IPS-18c (cell line): ENCODE measurements at regions not wholly inside any gene's neighbourhood (a gene's known extent, or its start where the extent isn't known, plus 50 kb on each side); places are given as distances from the start of the nearest gene placed in this dataset.

Experiments used
- H3K4me3 ChIP-seq: 2 replicates; pipeline ENCODE4 v1.7.0; 2013; ENCODE audit warnings: low read depth, mild to moderate bottlenecking, low read length, moderate library complexity; ENCODE audit not compliant: insufficient read depth
- H3K9me3 ChIP-seq: one replicate; pipeline ENCODE4 v1.6.1; 2013; ENCODE audit warnings: mild to moderate bottlenecking, low read length, moderate library complexity; ENCODE audit not compliant: control insufficient read depth, insufficient read depth

DNA sequence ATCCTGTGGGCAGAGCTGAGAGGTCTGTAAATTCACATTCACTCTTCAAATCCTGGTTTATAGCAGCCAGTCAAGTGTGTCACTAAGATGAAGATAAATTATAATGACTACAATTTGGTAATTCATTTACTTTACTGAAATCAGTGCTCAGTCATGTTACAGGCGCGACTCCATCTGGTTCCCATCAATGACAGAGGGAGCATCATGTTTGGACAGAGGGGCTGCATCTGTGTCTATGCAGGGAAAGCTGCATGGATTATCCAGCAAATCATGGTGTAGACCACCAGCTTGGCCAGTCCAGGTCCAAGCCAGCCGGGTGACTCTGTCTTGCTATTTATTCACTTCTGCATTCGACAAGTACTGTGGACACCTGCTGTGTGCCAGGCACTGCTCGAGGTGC is 214.1 kb upstream of the ZNF32 start:
- H3K9me3 ChIP-seq: no peaks in the 10 kb centered on the region
- no peak overlapping the region for H3K4me3 ChIP-seq

DNA sequence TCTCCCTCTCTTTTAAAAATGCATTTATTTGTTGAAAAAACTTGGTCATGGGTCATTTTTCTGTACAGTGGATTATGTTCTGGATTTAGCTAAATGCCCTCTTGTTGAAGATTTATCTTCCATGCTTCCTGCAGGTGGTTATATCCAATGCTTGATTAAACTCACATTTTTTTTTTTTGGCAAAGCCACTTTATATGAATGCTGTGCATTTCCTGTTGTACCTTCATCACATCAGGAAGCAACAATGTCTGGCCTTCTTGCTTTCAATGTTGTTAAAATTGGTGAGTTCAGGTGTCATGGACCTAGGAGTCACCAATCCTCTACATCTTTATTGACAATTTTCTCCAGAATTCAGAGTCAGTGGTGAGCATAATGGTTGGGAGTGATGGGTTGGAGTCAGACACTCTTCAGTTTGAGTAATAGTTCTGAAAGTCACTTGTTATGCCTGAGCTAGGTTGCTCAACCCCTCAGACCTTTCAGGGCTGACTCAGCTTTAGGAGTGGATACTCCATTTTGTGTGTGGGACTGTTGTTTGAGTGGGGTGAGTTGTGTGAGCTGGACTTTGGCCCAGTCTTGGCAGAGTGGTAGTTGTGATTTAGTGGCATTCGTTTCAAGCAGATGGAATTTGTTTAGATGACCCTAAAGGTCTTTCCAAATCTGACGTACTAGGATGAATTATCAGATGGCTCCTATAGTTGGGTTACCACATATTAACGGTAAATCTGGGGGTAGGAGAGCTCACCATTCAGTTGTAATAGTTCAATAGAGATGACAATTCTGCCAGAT is 213.5 kb upstream of the ZNF32 start:
- Histone ChIP-seq H3K9me3 (no peaks in the 10 kb centered on the region), H3K4me3 (no peak overlapping the region)

DNA sequence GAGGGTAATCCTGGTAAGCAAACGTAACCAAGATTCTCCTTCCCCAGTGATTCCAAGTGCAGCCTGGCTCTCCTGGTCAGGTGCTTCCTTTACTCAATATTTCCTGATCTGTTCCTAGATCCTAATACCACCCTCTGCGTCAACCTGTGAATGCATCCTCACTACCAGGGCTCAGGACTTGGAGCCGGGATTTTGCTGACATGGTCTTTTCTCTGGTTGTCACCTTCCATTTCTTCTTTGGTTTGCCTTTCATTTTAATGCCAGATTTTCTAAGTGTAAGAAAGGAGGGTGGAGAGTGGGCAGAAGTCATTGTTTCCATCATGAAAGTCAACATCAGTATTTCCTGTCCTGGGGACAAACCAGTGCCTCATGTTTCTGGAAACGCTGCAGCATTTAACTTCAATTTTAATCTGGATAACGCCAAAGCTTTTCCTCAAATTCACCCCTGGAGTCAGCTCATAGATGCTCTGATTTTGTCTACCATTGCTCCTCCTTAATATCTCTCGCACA is 210.4 kb upstream of the ZNF32 start:
- Histone ChIP-seq H3K4me3 (no peak overlapping the region), H3K9me3 (no peaks in the 10 kb centered on the region)

DNA sequence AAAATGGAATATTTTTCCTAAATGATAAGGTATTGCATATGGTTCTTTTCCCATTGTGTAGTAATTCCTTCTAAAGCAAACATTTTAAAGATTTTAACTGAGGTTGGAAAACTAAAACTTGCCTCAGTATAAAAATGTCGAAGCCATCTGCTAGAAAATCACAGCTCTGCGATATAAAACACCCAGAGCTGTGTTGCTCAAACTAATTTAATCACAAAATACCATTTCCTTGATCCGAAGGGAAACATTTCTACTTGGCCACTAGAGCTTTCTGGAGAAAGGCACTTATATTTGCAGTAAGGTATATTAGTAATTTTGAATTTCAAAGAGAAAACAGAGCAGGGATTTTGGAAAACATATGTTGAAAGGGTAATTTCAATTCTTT is 209.2 kb upstream of the ZNF32 start:
- no peaks in the 10 kb centered on the region for H3K9me3 ChIP-seq
- H3K4me3 ChIP-seq: no peak overlapping the region

DNA sequence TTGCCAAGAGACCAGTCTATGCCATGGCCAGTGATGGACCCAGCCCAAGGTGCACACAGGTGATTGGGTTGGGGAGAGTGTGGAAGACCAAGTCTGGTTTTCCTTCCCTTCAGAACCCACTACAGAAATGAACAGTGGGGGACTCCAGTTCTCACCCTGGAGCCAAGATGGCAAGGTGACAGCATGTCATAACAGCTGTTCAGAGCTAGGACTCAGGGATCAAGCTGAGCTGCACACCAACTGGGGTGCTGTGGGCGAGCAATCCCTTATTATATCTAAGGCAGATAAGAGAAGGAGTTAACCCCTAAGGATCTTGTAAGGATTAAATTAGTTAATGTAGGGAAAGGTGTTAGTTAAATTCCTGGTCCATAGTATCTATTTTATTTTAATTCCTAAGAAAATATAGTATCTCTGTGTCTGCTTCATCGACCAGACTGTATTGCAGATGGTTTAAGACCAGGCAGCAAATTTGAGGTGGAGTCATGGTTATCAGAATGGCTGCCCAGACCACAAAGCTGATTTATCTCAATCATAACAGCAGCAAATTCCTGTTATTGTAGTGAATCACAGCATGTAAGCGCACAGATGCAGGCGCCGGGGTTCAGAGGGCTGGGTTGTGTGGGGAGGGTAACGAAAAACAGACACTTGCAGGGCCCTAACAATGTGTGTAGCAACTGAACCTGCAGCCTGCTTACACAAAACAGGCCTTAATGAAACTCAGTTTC is 208.7 kb upstream of the ZNF32 start:
- H3K9me3 ChIP-seq: no peaks in the 10 kb centered on the region
- no peak overlapping the region for H3K4me3 ChIP-seq

DNA sequence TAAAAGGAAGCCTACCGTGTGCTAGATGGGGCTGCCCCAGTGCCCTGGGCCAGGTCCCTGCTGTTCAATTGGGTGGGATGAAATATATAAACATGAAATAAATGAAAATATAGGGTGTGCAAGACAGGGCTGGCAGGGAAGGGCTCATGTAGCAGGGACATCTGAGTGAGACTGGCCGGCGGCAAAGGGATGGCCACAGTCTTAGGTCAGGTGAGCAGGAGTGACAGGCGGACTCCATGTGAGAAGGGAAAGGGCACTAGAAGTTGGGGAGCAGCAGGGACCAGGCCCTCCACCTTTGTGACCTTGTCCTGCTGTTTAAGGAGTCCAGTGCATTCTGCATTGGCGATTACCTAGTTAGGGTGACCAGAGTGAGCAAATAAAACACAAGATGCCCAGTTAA is 207.6 kb upstream of the ZNF32 start:
- no peaks in the 10 kb centered on the region for H3K9me3 ChIP-seq
- no peak overlapping the region for H3K4me3 ChIP-seq

DNA sequence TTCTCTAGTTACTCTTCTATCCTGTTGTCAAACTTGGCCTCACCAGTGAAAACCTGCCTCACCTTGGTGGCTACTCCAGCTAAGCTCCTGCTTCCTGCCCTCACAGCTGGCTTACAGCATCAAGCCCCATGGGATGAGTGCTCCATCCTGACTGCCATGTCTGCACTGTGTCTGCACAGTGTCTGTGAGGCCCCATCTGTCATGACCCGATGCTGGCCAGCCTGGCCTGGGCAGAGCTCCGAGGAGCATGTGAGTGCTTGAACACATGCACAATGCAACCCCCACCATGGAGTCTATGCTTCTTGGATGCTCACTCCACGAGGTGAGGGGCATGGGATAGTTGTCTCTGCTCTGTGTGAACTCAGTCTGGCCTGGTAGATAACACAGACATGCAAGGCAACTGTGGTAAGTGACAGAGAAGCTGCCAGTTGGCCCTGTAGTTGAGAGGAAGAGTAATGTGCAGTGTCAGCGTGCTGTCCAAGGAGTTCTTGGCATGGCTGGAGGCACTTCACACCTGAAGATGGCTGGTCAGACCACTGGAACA is 207.1 kb upstream of the ZNF32 start:
- no peaks in the 10 kb centered on the region for H3K9me3 ChIP-seq
- no peak overlapping the region for H3K4me3 ChIP-seq

DNA sequence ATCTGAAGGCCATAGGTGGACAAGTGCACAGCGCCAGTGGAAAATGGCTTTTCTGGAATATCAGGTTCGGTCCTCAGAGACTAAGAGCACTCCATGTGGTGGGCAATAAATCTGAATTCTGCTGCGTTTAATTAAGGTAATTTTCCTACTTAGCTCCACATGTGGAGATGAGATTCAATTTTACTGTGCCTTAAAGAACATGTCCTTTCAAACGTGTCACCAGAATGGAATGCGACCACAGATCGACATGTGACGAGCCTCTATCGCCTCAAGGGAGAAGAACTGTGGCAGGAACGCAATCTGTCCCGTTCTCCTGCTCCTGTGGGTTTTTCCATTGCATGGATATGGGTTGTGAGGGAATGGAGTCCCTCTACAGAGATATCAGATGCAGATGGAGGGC is 205.3 kb upstream of the ZNF32 start:
- Histone ChIP-seq H3K4me3 (no peak overlapping the region), H3K9me3 (no peaks in the 10 kb centered on the region)

DNA sequence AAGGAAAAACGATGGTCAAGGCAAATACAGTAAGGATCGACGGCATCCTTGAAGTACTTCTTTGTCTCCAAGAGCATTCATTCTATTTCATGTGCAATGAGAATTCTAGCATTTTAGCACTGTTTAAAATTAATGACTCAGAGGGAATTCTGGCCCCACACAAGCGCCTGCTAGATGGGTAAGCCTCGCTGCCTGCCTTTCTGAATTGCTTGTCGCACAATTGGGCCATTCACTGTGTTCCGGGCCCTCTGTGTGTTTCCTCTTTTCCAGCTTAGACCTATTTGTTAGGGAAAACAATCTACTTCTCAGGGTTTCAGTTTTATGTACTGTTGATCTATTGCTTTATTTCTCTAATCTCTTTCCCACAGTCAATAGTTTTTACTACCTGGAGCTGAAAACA is 204.7 kb upstream of the ZNF32 start:
- no peaks in the 10 kb centered on the region for H3K9me3 ChIP-seq
- no peak overlapping the region for H3K4me3 ChIP-seq

DNA sequence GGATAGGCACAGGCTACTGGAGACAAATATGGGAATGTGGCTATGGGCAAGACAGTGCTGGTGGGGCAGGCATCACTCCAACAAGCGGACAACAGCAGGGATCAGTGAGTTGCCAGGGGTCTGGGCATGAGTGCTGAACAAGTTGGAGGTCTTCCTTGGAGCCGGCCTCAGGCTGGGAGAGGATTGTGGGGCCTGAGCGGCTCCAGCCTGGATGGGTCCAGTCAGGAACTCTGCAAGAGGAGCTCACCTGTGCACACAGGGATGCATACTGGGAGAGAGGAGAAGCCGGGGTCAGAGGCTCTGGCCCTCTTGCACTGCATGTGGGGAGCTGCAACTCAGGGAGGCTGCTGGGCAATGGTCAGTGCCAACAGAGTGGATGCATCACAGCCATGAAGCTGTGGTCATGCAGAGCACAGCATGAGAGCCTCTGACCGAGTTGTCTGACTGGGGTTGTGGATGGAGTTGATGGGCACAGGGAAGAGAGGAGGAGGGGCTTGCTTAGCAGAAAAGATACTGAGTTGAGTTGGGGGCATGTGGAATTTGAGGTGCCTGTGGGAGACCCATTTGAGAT is 204.0 kb upstream of the ZNF32 start:
- no peaks in the 10 kb centered on the region for H3K9me3 ChIP-seq

DNA sequence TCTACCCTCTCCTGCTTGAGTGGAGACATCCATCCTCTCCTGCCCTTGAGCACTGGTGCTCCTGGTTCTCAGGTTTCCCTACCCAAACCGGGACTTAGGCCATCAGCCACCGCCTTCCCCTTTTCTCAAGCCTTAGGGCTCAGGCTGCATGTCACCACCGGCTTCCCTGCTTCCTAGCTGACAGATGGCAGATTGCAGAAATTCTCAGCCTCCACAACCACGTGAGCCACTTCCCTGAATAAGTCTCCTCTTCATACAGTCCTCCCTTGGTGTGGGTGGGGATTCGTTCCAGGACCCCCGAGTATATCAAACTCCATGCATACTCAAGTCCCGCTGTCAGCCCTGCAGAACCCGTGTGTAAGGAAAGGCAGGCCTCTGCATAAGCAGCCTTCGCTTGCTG is 203.5 kb upstream of the ZNF32 start:
- Histone ChIP-seq H3K9me3 (no peaks in the 10 kb centered on the region), H3K4me3 (no peak overlapping the region)

More for the DNA sequence above, 204.0 kb upstream of the ZNF32 start:
- H3K4me3 ChIP-seq: no peak overlapping the region

DNA sequence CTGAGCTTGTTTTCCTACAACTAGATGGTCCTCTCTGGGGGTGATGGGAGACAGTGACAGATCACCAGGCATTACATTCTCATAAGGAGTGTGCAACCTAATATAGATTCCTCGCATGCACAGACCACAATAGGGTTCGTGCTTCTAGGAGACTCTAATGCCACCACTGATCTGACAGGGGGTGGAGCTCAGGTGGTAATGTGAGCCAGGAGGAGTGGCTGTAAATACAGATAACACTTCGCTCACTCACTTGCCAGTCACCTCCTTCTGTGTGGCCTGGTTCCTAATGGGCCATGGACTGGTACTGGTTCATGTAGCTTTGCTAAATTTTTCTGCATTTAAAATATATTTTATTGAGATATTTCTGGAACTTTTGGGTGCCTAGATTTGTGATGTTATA is 202.3 kb upstream of the ZNF32 start:
- H3K9me3 ChIP-seq: no peaks in the 10 kb centered on the region
- H3K4me3 ChIP-seq: no peak overlapping the region

DNA sequence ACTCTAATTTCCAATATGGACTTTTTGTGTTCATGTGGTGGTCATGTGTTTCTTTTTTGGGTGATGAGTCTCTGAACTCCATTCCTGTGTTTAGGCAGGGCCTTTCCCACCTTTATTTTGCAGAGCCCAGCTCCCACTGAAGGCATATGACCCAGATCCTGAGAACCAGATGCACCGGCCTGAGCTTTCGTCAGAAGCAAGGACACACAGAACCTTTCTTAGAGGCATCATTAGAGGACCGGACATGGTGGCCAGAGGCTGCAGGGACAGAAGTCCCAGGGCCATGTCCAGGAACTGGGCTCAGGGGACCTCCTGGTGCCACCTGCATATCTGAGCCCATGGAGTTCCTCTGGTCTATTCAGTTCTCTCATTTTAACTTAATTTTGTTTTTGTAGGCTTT is 200.9 kb upstream of the ZNF32 start:
- Histone ChIP-seq H3K4me3 (no peak overlapping the region), H3K9me3 (no peaks in the 10 kb centered on the region)

DNA sequence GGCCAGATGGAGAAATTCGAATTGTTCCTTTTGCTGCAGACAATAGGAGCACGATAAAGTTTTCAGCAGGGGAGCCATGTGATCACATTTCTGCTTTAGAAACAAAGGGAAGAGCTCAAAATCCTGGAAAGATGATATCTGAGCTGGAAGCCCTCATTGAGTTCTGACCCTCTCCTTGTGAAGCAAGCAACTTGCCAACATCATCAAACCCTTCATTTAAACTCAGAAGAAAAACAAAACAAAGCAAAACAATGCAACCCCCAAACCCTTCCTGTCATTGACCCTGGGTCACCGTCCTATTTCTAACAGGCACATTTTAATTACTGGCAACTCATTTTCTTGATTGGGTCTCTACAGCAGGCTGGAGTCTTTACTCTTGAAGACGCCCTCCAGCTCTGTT is 198.3 kb upstream of the ZNF32 start:
- Histone ChIP-seq H3K4me3 (no peak overlapping the region), H3K9me3 (no peaks in the 10 kb centered on the region)

DNA sequence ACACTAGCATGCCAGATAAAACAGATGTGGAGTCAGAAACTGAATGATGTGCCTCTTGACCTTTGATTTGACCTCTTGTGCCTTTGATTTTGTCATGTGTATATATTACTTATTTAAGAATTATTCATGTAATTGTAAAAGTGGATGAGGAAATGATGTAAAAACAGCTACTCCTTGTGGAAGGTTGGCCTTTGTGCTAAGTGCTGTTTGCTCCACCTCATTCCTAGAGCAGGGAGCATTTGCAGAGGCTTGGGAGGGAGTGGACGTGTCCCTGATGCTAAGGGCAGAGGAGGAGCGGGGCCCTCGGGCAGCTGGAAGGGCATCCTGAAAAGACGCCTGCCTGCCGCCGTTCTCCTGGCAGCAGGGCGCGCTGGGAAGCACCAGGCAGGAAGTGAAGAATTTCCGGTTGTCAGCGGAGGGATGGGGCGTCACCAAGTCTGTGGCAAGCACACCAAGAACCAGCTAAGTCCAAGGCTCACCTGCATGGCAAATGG is 197.6 kb upstream of the ZNF32 start:
- H3K9me3 ChIP-seq: no peaks in the 10 kb centered on the region

DNA sequence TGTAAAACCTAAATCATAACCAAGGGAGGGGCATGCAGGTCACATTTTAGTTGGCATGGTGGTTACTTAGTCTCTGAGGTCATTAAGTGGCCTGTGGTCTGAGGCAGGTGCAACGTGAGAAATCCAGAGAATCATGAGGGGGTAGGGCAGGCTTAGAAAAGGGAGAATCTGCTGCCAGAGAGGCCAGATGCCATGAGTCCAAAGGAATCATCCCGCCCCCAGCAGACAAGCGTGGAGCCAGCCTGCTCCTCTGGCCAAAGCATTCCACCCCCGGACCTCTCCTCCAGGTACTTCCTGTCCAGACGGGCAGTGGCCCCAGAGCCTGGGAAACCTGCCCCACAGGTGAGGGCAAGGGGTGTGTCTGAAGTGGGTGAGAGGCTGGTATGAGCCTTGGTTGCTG is 196.4 kb upstream of the ZNF32 start:
- H3K4me3 ChIP-seq: no peak overlapping the region
- H3K9me3 ChIP-seq: no peaks in the 10 kb centered on the region

More for the DNA sequence above, 197.6 kb upstream of the ZNF32 start:
- no peak overlapping the region for H3K4me3 ChIP-seq

DNA sequence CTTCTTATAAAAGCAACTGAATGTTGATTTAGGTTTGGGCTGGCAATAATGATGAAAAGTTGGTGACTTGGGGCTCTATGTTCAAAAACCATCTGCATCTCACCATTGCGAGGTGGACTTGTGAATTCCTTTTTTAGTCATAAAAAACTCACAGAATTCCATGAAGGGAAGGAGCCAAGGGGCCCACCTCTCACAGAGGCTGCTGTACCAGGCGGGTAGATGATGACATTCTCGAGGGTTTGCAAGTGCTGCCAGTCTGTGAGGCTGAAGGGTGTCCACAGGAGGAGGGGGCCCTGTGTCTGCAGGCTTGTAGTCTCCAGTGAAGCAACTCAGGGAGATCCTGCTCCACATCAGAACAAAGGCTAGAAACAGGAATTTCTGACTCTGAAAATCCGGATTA is 195.5 kb upstream of the ZNF32 start:
- no peaks in the 10 kb centered on the region for H3K9me3 ChIP-seq
- H3K4me3 ChIP-seq: no peak overlapping the region
